Activated T-helper 2 cell treated with anti-CD3 and anti-CD28 coated beads, Interferon-gamma antibody, Interleukin-2, Interleukin-4, amounts not matched to agents 10 μg/mL and 5 μg/mL and 100 μg/mL, durations not matched to agents 14 hours and 24 hours and 36 hours (primary cell): ENCODE measurements at regions not wholly inside any gene's neighbourhood (a gene's known extent, or its start where the extent isn't known, plus 50 kb on each side); places are given as distances from the start of the nearest gene placed in this dataset.
"Not testable (repeated sequence)": the region's sequence is repeated elsewhere in the genome, so short reads cannot be mapped to it uniquely, and the experiment has no call there.

Experiments
- DNase-seq: peaks from one replicate; pipeline ENCODE4 v3.0.0; 2021; ENCODE audit warnings: low spot score
- H3K27ac Mint-ChIP-seq: one replicate; pipeline ENCODE4 v1.8.0; 2021; ENCODE audit warnings: mixed read lengths
- H3K27me3 Mint-ChIP-seq: one replicate; pipeline ENCODE4 v1.8.0; 2021; ENCODE audit warnings: low read depth, mixed read lengths
- H3K36me3 Mint-ChIP-seq: one replicate; pipeline ENCODE4 v1.8.0; 2021; ENCODE audit warnings: low read depth, mixed read lengths
- H3K4me1 Mint-ChIP-seq: one replicate; pipeline ENCODE4 v1.8.0; 2021; ENCODE audit warnings: low read depth, mixed read lengths
- H3K4me3 Mint-ChIP-seq: one replicate; pipeline ENCODE4 v1.8.0; 2021; ENCODE audit warnings: low read depth, mild to moderate bottlenecking, moderate library complexity, mixed read lengths
- H3K9me3 Mint-ChIP-seq: one replicate; pipeline ENCODE4 v1.8.0; 2021; ENCODE audit warnings: mixed read lengths
- intact Hi-C: fragments of 100-400 bp; cut with micrococcal nuclease; formaldehyde crosslinking; loops from one replicate; pipeline ENCODE4 v1.15.1; 2023

DNA sequence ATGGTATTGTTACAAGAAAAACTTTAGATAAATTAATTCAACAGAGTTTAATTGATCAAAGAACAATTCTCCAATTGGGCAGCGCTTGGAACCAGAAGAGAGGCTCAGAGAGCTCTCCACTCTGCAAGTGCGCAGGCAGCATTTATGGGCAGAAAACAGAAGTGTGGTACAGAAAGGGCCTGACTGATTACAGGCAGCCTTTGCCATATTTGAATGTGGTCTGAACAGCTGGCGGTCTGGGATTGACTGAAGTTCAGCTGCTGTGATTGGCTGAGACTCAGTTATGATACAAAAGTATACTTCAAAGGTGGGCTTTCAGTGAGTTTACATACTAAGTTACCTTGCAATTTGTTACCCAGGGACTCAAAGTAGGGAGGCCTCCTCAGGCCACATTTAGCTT, 301.3 kb upstream of the ID2 start:
- Mint-ChIP-seq H3K4me3 (no peak overlapping the region), H3K27me3 (peaks cover 8% of the 10 kb centered on the region), H3K36me3 (no peaks in the 10 kb centered on the region), H3K27ac (no peak overlapping the region), H3K9me3 (no peaks in the 10 kb centered on the region), H3K4me1 (peaks cover 33% of the 10 kb centered on the region)
- no peak for DNase-seq
- intact Hi-C loops = no loop called here

DNA sequence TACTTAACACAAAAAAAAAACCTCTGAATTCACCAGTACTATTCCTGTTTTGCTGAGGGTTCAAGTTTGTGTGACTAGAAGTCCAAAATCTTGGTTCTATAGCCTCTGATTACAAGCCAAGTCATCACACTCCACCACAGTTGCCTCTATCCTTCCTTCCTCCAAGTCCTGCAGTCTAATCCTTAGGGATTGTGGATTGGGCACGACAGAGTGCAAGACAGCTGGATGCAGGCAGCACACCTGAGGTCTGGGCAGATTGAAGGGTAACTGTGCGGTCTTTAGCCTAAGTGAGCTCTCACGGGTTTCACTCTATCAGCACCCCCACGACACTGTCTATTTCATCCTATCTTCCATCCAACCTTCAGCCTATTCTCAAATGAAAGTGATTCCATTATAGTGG, 299.4 kb upstream of the ID2 start:
- intact Hi-C loops = no loop called here
- Mint-ChIP-seq H3K27me3 (peaks cover 12% of the 10 kb centered on the region), H3K4me3 (no peak overlapping the region), H3K4me1 (peaks cover 24% of the 10 kb centered on the region), H3K9me3 (no peaks in the 10 kb centered on the region), H3K36me3 (no peaks in the 10 kb centered on the region), H3K27ac (no peak overlapping the region)
- DNase-seq = no peak

DNA sequence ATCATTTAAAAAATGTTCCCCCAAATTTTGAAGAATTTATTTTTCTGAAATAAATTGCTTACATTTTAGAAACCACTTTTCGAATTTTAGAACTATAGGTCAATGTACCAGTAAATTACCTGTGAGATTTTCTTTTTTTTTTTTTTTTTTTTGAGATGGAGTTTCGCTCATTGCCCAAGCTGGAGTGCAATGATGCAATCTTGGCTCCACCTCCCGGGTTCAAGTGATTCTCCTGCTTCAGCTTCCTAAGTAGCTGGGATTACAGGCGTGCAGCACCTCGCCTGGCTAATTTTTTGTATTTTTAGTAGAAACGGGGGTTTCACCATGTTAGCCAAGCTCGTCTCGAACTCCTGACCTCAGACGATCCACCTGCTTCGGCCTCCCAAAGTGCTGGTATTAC, 295.1 kb upstream of the ID2 start:
- H3K27me3 Mint-ChIP-seq, H3K27ac Mint-ChIP-seq, H3K36me3 Mint-ChIP-seq, intact Hi-C loops, H3K4me3 Mint-ChIP-seq, DNase-seq, H3K9me3 Mint-ChIP-seq: not testable (repeated sequence)
- peaks cover 20% of the 10 kb centered on the region for H3K4me1 Mint-ChIP-seq

DNA sequence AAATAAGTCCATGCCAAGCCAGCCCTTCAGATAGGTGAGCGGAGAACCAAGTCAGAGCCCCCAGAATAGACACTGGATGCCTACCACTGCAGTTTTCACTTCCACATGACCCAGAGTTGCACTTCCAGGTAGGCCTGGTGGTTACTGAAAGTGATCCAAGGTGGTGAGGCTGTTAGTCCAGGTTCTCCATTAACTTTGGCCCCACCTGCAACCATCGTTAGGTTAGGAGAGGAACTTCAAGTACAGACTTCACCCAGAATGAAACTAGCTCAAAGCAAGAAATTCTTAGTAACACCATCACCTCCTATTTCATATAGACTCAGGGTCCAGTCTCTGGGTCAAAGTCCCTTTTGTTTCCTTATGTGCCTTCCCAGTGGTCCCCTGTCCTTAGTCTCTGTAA, 293.1 kb upstream of the ID2 start:
- Mint-ChIP-seq H3K9me3 (peaks cover 4% of the 10 kb centered on the region), H3K27me3 (peaks cover 7% of the 10 kb centered on the region), H3K36me3 (no peaks in the 10 kb centered on the region), H3K27ac (no peak overlapping the region), H3K4me3 (no peak overlapping the region), H3K4me1 (peaks cover 17% of the 10 kb centered on the region)
- DNase-seq = no peak
- intact Hi-C loops = no loop called here

DNA sequence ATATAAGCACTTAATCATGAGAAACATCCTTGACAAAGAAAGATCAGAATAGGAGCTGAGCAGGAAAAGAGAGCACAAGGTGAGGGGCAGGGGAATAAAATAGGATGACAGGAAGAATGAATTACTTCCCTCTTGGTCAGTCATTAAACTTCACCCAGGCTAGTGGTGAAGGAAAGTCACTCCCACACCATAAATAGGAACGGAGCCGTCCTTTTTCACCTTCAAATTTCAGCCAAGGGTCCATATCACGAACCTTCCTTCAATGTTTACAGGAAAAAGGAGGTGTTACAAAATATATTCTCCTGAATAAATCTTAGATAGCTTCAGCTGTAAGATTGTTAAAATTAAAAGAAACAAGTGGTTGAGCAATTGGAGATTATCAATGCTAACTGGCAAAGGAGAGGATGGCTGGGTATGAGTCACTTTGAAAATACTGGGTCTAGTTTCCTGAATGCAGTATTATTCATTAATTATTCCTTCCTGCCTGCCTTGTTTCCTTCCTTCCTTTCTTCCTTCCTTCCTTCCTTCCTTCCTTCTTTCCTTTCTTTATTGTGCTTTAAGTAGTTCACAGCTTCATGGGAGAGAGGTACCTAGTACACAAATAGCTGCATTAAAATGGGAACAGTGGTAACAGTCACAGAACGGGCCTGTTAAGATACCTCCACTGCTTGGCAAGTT, 292.3 kb upstream of the ID2 start:
- H3K4me1 Mint-ChIP-seq = peaks cover 12% of the 10 kb centered on the region
- peaks cover 7% of the 10 kb centered on the region for H3K27me3 Mint-ChIP-seq
- H3K36me3 Mint-ChIP-seq = no peaks in the 10 kb centered on the region
- intact Hi-C loops = no loop called here
- peaks cover 4% of the 10 kb centered on the region for H3K9me3 Mint-ChIP-seq
- H3K27ac Mint-ChIP-seq = no peak overlapping the region
- no peak overlapping the region for H3K4me3 Mint-ChIP-seq
- DNase-seq = no peak

DNA sequence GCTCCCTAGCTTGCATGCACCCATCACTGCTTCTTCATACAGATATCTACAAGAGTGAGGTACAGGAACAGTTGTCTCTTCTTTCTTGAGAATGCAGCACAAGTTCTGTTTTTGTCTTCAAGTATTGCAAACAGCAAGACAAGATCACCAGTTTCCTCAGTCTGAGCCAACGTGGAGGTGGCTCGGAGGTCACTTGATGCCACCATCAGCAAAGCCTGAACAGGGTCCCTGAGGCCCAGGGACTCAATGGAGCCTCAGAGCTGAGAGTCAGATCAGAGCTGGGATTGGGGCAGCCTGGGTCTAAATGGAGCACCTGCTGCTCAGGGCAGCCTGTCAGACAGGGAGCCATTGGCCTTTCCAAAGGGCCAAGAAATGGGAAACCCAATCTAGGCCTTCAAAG, 290.7 kb upstream of the ID2 start:
- Mint-ChIP-seq H3K4me1 (peaks cover 12% of the 10 kb centered on the region), H3K27me3 (peaks cover 3% of the 10 kb centered on the region), H3K27ac (no peak overlapping the region), H3K36me3 (no peaks in the 10 kb centered on the region), H3K9me3 (peaks cover 4% of the 10 kb centered on the region), H3K4me3 (no peak overlapping the region)
- no peak for DNase-seq
- intact Hi-C loops = no loop called here

DNA sequence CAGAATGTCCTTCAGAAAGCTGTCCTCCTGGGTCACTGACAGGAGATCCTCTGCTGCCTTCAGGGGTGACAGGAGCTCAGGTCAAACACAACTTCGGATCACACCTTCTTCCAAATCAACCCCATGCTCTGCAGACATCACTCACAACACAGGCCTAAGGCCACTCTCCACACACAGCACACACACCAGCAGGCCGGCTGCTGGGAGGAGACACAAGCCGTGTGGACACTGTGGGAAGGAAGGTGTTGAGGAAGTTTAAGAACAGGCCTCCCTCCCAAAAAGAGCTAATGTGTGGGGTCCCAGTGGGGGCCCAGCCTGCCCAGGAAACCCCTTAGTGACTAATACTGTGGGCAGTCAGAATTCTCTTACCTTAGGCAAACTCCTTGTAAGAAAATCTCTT, 290.3 kb upstream of the ID2 start:
- Mint-ChIP-seq H3K4me3 (no peak overlapping the region), H3K4me1 (peaks cover 12% of the 10 kb centered on the region), H3K27me3 (peaks cover 3% of the 10 kb centered on the region), H3K36me3 (no peaks in the 10 kb centered on the region), H3K27ac (no peak overlapping the region), H3K9me3 (peaks cover 4% of the 10 kb centered on the region)
- DNase-seq = no peak
- intact Hi-C loops = no loop called here

DNA sequence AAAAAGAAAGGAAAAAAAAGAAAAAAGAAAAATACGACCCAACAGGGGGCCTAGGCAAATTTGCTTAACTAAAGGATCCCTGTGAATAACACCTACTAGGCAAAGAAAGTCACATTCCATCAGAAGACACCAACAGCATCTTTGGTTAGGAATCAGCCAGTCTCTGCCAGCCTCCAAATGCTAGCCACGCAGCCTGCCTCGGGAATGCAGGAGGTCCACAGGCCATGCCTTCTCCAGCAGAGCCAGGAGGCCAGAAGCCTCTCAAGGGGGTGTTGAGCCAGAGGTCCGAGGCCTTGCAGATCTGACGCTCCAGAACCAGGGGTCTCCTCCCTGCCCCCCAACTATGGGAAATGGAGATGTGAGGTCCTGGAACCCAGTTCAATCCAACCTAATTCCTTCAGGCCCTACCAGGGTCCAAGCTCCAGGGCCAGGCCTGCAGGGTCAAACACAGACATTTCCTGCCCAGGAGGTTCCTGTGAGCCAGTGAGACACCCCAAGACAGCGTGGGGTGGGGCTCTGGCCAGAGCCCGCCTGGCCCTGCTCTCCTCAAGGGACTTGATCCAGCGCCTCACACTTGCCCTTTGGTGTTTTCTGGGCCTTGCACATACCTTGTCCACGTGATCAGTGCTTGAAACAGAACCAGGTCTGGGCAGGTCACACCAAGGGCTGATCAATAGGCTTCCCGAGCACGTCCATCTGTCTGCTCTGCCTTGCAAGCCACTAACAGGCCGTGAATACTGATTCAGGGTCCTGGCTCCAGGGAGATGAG, 289.6 kb upstream of the ID2 start:
- no peak overlapping the region for H3K4me3 Mint-ChIP-seq
- peaks cover 5% of the 10 kb centered on the region for H3K27me3 Mint-ChIP-seq
- H3K4me1 Mint-ChIP-seq = peaks cover 12% of the 10 kb centered on the region
- no peaks in the 10 kb centered on the region for H3K36me3 Mint-ChIP-seq
- H3K9me3 Mint-ChIP-seq = peaks cover 4% of the 10 kb centered on the region
- H3K27ac Mint-ChIP-seq = no peak overlapping the region
- intact Hi-C loops = no loop called here
- no peak for DNase-seq

DNA sequence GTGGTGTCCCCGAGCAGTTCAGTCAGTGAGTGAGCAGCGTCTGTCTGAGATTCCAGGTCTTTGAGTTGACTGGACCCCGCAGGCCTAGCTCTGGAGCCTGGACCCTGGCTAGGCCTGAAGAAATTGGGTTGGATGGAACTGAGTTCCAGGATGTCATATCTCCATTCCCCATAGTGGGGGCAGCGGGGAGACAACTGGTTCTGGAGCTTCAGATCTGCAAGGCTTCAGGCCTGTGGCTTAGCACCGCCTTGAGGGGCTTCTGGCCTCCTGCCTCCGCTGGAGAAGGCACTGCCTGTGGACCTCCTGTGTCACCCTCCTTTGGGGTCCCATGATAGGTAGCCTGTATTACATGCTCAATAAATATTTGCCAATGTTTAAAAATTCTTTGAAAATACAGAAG, 288.4 kb upstream of the ID2 start:
- H3K4me1 Mint-ChIP-seq = peaks cover 12% of the 10 kb centered on the region
- peaks cover 12% of the 10 kb centered on the region for H3K27me3 Mint-ChIP-seq
- no peak overlapping the region for H3K27ac Mint-ChIP-seq
- H3K36me3 Mint-ChIP-seq = no peaks in the 10 kb centered on the region
- intact Hi-C loops = no loop called here
- H3K9me3 Mint-ChIP-seq = peaks cover 5% of the 10 kb centered on the region
- no peak for DNase-seq
- H3K4me3 Mint-ChIP-seq = no peak overlapping the region

DNA sequence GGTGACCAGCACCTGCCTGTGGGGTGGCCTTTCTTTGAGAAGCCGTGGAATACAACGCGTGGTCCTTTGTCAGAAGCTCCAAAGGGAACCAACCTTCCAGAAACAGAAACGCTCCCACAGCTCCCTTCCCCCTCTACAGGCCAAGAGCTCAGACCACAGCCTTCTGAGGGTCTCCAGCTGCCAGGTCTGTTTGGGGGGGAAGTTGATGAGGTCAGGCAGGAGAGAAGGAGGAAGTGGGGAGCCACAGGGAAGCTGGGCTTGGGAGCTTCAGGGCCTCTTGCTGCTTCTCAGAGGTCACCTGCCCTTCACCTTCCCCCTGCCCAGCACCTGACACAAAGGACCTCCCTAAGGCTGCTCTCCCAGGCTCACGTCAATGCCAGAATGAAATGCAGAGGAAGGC, 287.7 kb upstream of the ID2 start:
- H3K36me3 Mint-ChIP-seq = no peaks in the 10 kb centered on the region
- H3K9me3 Mint-ChIP-seq = peaks cover 11% of the 10 kb centered on the region
- no peak overlapping the region for H3K27ac Mint-ChIP-seq
- intact Hi-C loops = no loop called here
- peaks cover 14% of the 10 kb centered on the region for H3K27me3 Mint-ChIP-seq
- H3K4me1 Mint-ChIP-seq = peaks cover 9% of the 10 kb centered on the region
- DNase-seq = no peak
- no peak overlapping the region for H3K4me3 Mint-ChIP-seq

DNA sequence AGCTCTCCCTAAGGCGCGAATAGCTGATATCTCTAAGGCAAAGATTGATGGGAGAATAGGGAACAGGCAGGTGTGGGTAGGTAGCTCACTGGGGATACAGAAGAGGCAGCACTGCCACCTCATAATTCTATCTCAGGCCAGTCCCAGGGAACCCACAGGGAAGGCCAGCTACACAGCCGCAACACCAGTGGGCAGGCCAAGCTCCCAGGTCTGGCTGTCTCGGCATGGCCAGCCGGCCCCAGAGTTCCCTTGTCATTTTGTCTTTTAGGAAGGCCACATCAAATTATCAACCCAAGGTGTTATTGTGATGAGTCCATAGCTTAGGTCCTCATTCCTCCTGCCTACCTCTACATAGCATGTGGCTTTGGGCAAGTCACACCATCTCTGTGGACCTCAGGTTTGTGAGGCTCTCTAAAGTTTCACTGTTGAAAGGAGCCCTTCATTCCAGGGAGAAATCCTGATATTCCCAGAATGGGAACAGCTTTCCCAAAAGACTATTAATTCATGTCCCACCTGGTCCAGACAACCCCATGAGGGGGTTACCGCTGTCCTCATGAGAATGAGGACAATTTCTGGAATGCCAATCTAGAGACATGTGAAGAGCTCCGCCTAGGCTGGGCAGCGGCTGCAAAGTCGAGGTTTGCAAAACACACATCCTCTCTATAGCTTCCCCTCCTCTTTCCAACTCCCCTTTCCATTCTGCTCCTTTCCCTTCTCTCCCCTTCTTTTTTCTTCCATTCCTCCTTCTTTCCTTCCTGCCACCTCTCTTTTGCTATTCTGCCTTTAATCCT, 287.1 kb upstream of the ID2 start:
- Mint-ChIP-seq H3K27ac (no peak overlapping the region), H3K36me3 (no peaks in the 10 kb centered on the region), H3K4me3 (no peak overlapping the region), H3K9me3 (peaks cover 11% of the 10 kb centered on the region), H3K27me3 (peaks cover 13% of the 10 kb centered on the region), H3K4me1 (peaks cover 5% of the 10 kb centered on the region)
- intact Hi-C loops = no loop called here
- DNase-seq = no peak

DNA sequence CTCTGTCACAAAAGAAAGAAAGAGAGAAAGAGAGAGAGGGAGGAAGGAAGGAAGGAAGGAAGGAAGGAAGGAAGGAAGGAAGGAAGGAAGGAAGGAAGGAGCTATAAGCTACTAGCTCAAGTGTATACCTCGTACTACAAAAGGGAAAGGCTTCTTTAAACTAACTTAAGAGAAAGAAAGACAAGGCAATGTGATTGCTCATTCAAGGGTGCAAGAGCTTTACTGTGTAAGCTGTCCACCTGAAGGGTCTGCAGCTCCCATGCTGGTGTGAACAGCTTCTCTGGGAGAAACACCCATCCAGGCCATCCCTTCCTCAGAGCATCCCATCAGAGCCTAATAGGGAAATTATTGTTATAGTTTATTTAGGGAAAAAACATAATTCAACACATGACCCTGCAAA, 286.1 kb upstream of the ID2 start:
- no peak for DNase-seq
- H3K36me3 Mint-ChIP-seq = no peaks in the 10 kb centered on the region
- peaks cover 14% of the 10 kb centered on the region for H3K27me3 Mint-ChIP-seq
- intact Hi-C loops = no loop called here
- peak overlapping the region; percentile 11 for H3K27ac Mint-ChIP-seq
- H3K9me3 Mint-ChIP-seq = peaks cover 11% of the 10 kb centered on the region
- H3K4me1 Mint-ChIP-seq = peaks cover 3% of the 10 kb centered on the region
- H3K4me3 Mint-ChIP-seq = no peak overlapping the region
